ENCODE measurements at regions not wholly inside any gene's neighbourhood (a gene's known extent, or its start where the extent isn't known, plus 50 kb on each side); places are given as distances from the start of the nearest gene placed in this dataset.

GRCh38 chr22:48883211-48883960 is 944.3 kb downstream of the BRD1 start:
- TF ChIP-seq, protein P1, sequence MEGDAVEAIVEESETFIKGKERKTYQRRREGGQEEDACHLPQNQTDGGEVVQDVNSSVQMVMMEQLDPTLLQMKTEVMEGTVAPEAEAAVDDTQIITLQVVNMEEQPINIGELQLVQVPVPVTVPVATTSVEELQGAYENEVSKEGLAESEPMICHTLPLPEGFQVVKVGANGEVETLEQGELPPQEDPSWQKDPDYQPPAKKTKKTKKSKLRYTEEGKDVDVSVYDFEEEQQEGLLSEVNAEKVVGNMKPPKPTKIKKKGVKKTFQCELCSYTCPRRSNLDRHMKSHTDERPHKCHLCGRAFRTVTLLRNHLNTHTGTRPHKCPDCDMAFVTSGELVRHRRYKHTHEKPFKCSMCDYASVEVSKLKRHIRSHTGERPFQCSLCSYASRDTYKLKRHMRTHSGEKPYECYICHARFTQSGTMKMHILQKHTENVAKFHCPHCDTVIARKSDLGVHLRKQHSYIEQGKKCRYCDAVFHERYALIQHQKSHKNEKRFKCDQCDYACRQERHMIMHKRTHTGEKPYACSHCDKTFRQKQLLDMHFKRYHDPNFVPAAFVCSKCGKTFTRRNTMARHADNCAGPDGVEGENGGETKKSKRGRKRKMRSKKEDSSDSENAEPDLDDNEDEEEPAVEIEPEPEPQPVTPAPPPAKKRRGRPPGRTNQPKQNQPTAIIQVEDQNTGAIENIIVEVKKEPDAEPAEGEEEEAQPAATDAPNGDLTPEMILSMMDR (IDR thresholded peaks at IDR 0.05; ENCODE audit: low read length) = no peak
- no peak for TF ChIP-seq EZH2 (optimal IDR thresholded peaks at IDR 0.05; ENCODE audit: low read depth, low read length)
- TF ChIP-seq EZH2phosphoT487 (IDR thresholded peaks at IDR 0.05; ENCODE audit: low read length) = no peak

All from MM.1S (cell line).